Astrocyte (in vitro differentiated cells and primary cell): ENCODE measurements at regions not wholly inside any gene's neighbourhood (a gene's known extent, or its start where the extent isn't known, plus 50 kb on each side); places are given as distances from the start of the nearest gene placed in this dataset.

Experiments
- DNase-seq: peaks from one replicate; pipeline ENCODE4 v3.0.0-alpha.2; 2010; ENCODE audit warnings: low read depth
- FAIRE-seq: peaks from 2 replicates; lab custom pipeline; 2011; peaks lifted over from hg19 to GRCh38; lab: Jason Lieb, UNC
- H2AFZ ChIP-seq: 2 replicates; pipeline ENCODE4 v1.6.0; 2012; ENCODE audit warnings: low read depth, low read length, inconsistent platforms
- H3K27ac ChIP-seq: 2 replicates; pipeline ENCODE4 v1.5.1; 2011; ENCODE audit warnings: low read depth, low read length, inconsistent platforms
- H3K27me3 ChIP-seq: 2 replicates; pipeline ENCODE4 v1.6.0; 2011; ENCODE audit warnings: low read length, inconsistent platforms; ENCODE audit not compliant: insufficient read depth
- H3K36me3 ChIP-seq: 2 replicates; pipeline ENCODE4 v1.5.1; 2011; ENCODE audit warnings: low read length, inconsistent platforms; ENCODE audit not compliant: insufficient read depth
- H3K4me1 ChIP-seq: 2 replicates; pipeline ENCODE4 v1.5.1; 2011; ENCODE audit warnings: low read length, inconsistent platforms; ENCODE audit not compliant: insufficient read depth
- H3K4me2 ChIP-seq: 2 replicates; pipeline ENCODE4 v1.6.0; 2012; ENCODE audit warnings: low read length, inconsistent platforms
- H3K4me3 ChIP-seq: 2 replicates; pipeline ENCODE4 v1.5.1; 2011; ENCODE audit warnings: low read depth, mild to moderate bottlenecking, low read length, inconsistent platforms; ENCODE audit not compliant: insufficient read depth
- H3K79me2 ChIP-seq: 2 replicates; pipeline ENCODE4 v1.6.0; 2012; ENCODE audit warnings: mild to moderate bottlenecking, low read length, inconsistent platforms; ENCODE audit not compliant: insufficient read depth
- H3K9ac ChIP-seq: 2 replicates; pipeline ENCODE4 v1.6.0; 2012; ENCODE audit warnings: mild to moderate bottlenecking, low read length, inconsistent platforms
- H3K9me3 ChIP-seq: 2 replicates; pipeline ENCODE4 v1.5.1; 2012; ENCODE audit warnings: low read depth, mild to moderate bottlenecking, low read length, inconsistent platforms; ENCODE audit not compliant: insufficient read depth
- H4K20me1 ChIP-seq: 2 replicates; pipeline ENCODE4 v1.6.0; 2012; ENCODE audit warnings: low read length, inconsistent platforms; ENCODE audit not compliant: insufficient read depth
- H3K27ac Mint-ChIP-seq: one replicate; pipeline ENCODE4 v1.8.0; 2021; ENCODE audit warnings: mild to moderate bottlenecking, mixed read lengths; ENCODE audit not compliant: unreplicated experiment
- H3K27me3 Mint-ChIP-seq: one replicate; pipeline ENCODE4 v1.8.0; 2021; ENCODE audit warnings: low read depth, mixed read lengths; ENCODE audit not compliant: unreplicated experiment
- H3K36me3 Mint-ChIP-seq: one replicate; pipeline ENCODE4 v1.8.0; 2021; ENCODE audit warnings: low read depth, mixed read lengths; ENCODE audit not compliant: unreplicated experiment
- H3K4me1 Mint-ChIP-seq: one replicate; pipeline ENCODE4 v1.8.0; 2021; ENCODE audit warnings: low read depth, mixed read lengths; ENCODE audit not compliant: unreplicated experiment
- H3K4me3 Mint-ChIP-seq: one replicate; pipeline ENCODE4 v1.8.0; 2021; ENCODE audit warnings: mild to moderate bottlenecking, moderate library complexity, mixed read lengths; ENCODE audit not compliant: unreplicated experiment
- H3K9me3 Mint-ChIP-seq: one replicate; pipeline ENCODE4 v1.8.0; 2021; ENCODE audit warnings: mild to moderate bottlenecking, mixed read lengths; ENCODE audit not compliant: unreplicated experiment
- EZH2 ChIP-seq: IDR thresholded peaks from 2 replicates; pipeline ENCODE4 v1.6.1; 2012; ENCODE audit warnings: mild to moderate bottlenecking, low read length, inconsistent platforms; ENCODE audit not compliant: insufficient read depth
- TF ChIP-seq, protein P1 (sequence below): IDR thresholded peaks from 2 replicates; pipeline ENCODE4 v1.5.1; 2011; ENCODE audit warnings: low read depth, mild to moderate bottlenecking, inconsistent platforms, low read length, moderate library complexity; ENCODE audit not compliant: insufficient read depth

GRCh38 chr5:40273936-40274335 is 405.8 kb upstream of the PTGER4 start:
- no peaks in the 10 kb centered on the region for H3K36me3 Mint-ChIP-seq
- no peak for TF ChIP-seq EZH2
- TF ChIP-seq, protein P1, sequence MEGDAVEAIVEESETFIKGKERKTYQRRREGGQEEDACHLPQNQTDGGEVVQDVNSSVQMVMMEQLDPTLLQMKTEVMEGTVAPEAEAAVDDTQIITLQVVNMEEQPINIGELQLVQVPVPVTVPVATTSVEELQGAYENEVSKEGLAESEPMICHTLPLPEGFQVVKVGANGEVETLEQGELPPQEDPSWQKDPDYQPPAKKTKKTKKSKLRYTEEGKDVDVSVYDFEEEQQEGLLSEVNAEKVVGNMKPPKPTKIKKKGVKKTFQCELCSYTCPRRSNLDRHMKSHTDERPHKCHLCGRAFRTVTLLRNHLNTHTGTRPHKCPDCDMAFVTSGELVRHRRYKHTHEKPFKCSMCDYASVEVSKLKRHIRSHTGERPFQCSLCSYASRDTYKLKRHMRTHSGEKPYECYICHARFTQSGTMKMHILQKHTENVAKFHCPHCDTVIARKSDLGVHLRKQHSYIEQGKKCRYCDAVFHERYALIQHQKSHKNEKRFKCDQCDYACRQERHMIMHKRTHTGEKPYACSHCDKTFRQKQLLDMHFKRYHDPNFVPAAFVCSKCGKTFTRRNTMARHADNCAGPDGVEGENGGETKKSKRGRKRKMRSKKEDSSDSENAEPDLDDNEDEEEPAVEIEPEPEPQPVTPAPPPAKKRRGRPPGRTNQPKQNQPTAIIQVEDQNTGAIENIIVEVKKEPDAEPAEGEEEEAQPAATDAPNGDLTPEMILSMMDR: no peak
- H3K9ac ChIP-seq: no peak overlapping the region
- no peak for FAIRE-seq
- no peaks in the 10 kb centered on the region for H3K27me3 Mint-ChIP-seq
- H3K9me3 ChIP-seq: no peaks in the 10 kb centered on the region
- no peaks in the 10 kb centered on the region for H3K9me3 Mint-ChIP-seq
- H3K4me3 Mint-ChIP-seq: no peak overlapping the region
- no peaks in the 10 kb centered on the region for H3K27me3 ChIP-seq
- H3K27ac ChIP-seq: no peak overlapping the region
- no peaks in the 10 kb centered on the region for H3K36me3 ChIP-seq
- H2AFZ ChIP-seq: no peak overlapping the region
- H3K4me1 Mint-ChIP-seq: peaks cover 7% of the 10 kb centered on the region
- no peak for DNase-seq
- no peaks in the 10 kb centered on the region for H4K20me1 ChIP-seq
- no peak overlapping the region for H3K4me3 ChIP-seq
- H3K4me2 ChIP-seq: no peak overlapping the region
- no peaks in the 10 kb centered on the region for H3K79me2 ChIP-seq
- H3K4me1 ChIP-seq: no peaks in the 10 kb centered on the region
- H3K27ac Mint-ChIP-seq: no peak overlapping the region

DNA sequence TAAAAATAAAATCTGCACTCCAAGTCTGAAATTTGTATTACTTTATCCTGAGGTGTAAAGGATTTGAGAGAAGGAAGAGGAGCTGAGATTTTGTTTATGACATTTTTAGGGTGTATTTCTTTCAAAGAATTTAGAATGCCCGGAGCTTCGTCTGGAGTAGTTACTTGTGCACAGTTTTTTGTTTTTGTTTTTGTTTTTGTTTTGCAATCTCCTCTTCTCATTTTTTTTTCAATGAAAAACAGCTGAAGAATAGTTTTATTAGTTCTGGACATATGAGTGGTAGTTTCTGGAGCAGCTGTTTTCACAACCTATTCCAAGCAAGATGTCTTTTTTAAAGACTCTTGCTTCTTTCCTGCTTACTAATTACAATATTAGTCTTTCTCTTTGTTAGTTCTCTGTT is 408.2 kb upstream of the PTGER4 start:
- H3K4me3 Mint-ChIP-seq: no peak overlapping the region
- no peaks in the 10 kb centered on the region for H3K27me3 Mint-ChIP-seq
- no peak overlapping the region for H3K27ac ChIP-seq
- no peak overlapping the region for H2AFZ ChIP-seq
- no peaks in the 10 kb centered on the region for H3K36me3 Mint-ChIP-seq
- no peaks in the 10 kb centered on the region for H3K4me1 ChIP-seq
- no peak for DNase-seq
- H3K36me3 ChIP-seq: no peaks in the 10 kb centered on the region
- H4K20me1 ChIP-seq: no peaks in the 10 kb centered on the region
- H3K4me2 ChIP-seq: no peak overlapping the region
- no peaks in the 10 kb centered on the region for H3K4me1 Mint-ChIP-seq
- no peaks in the 10 kb centered on the region for H3K79me2 ChIP-seq
- H3K27ac Mint-ChIP-seq: no peak overlapping the region
- no peak overlapping the region for H3K4me3 ChIP-seq
- no peaks in the 10 kb centered on the region for H3K9me3 Mint-ChIP-seq
- no peaks in the 10 kb centered on the region for H3K9me3 ChIP-seq
- no peak overlapping the region for H3K9ac ChIP-seq
- no peaks in the 10 kb centered on the region for H3K27me3 ChIP-seq
- no peak for TF ChIP-seq EZH2
- TF ChIP-seq, protein P1: no peak
- FAIRE-seq: no peak

GRCh38 chr5:40270274-40270845 is 409.4 kb upstream of the PTGER4 start:
- H3K27ac Mint-ChIP-seq: no peak overlapping the region
- no peaks in the 10 kb centered on the region for H3K36me3 ChIP-seq
- no peaks in the 10 kb centered on the region for H3K4me1 Mint-ChIP-seq
- H3K9ac ChIP-seq: no peak overlapping the region
- H2AFZ ChIP-seq: no peak overlapping the region
- no peak for TF ChIP-seq EZH2
- TF ChIP-seq, protein P1: no peak
- H3K4me3 ChIP-seq: no peak overlapping the region
- H3K36me3 Mint-ChIP-seq: no peaks in the 10 kb centered on the region
- no peaks in the 10 kb centered on the region for H3K4me1 ChIP-seq
- H4K20me1 ChIP-seq: no peaks in the 10 kb centered on the region
- H3K27ac ChIP-seq: no peak overlapping the region
- H3K4me2 ChIP-seq: no peak overlapping the region
- no peak overlapping the region for H3K4me3 Mint-ChIP-seq
- no peaks in the 10 kb centered on the region for H3K9me3 ChIP-seq
- H3K27me3 Mint-ChIP-seq: no peaks in the 10 kb centered on the region
- FAIRE-seq: no peak
- no peak for DNase-seq
- H3K79me2 ChIP-seq: no peaks in the 10 kb centered on the region
- H3K27me3 ChIP-seq: no peaks in the 10 kb centered on the region
- H3K9me3 Mint-ChIP-seq: no peaks in the 10 kb centered on the region
